Calu3 (cell line): ENCODE measurements at regions not wholly inside any gene's neighbourhood (a gene's known extent, or its start where the extent isn't known, plus 50 kb on each side); places are given as distances from the start of the nearest gene placed in this dataset.

Experiments
- BruUV-seq: library from RNA; stranded (reverse); fragments of 400-500 nt; replicated peaks from 2 replicates; lab custom pipeline; 2021; lab: Mats Ljungman, UMichigan
- CTCF ChIA-PET: fragments of 300-600 bp; sonication (Branson Sonifier 250); formaldehyde crosslinking; loops from one replicate; lab custom pipeline; 2022; ENCODE audit warnings: antibody characterized with exemption; lab: Charles Lee
- DNase-seq: peaks from one replicate; pipeline ENCODE4 v3.0.0; 2022
- H3K27ac Mint-ChIP-seq: one replicate; pipeline ENCODE4 v1.8.0; 2022; ENCODE audit warnings: mixed read lengths; ENCODE audit not compliant: unreplicated experiment
- H3K27me3 Mint-ChIP-seq: one replicate; pipeline ENCODE4 v1.8.0; 2022; ENCODE audit warnings: mixed read lengths; ENCODE audit not compliant: unreplicated experiment
- H3K36me3 Mint-ChIP-seq: one replicate; pipeline ENCODE4 v1.8.0; 2022; ENCODE audit warnings: mild to moderate bottlenecking, moderate library complexity, mixed read lengths; ENCODE audit not compliant: insufficient read depth, unreplicated experiment
- H3K4me1 Mint-ChIP-seq: one replicate; pipeline ENCODE4 v1.8.0; 2022; ENCODE audit warnings: mild to moderate bottlenecking, low read depth, mixed read lengths; ENCODE audit not compliant: unreplicated experiment
- H3K4me3 Mint-ChIP-seq: one replicate; pipeline ENCODE4 v1.8.0; 2022; ENCODE audit warnings: mild to moderate bottlenecking, low read depth, moderate library complexity, mixed read lengths; ENCODE audit not compliant: unreplicated experiment
- H3K9me3 Mint-ChIP-seq: one replicate; pipeline ENCODE4 v1.8.0; 2022; ENCODE audit warnings: low read depth, mixed read lengths; ENCODE audit not compliant: unreplicated experiment
- CTCF ChIP-seq: fragments of 200-600 bp; IDR thresholded peaks from one replicate; pipeline ENCODE4 v1.8.0; 2022; ENCODE audit warnings: antibody characterized with exemption; ENCODE audit not compliant: unreplicated experiment
- intact Hi-C: fragments of 100-400 bp; cut with micrococcal nuclease; formaldehyde crosslinking; loops from one replicate; pipeline ENCODE4 v1.10.0; 2022; ENCODE audit not compliant: unreplicated experiment

GRCh38 chr2:8486141-8486540, 195.7 kb upstream of the ID2 start:
- CTCF ChIA-PET, result no interaction called here
- H3K36me3 Mint-ChIP-seq, result peaks cover 5% of the 10 kb centered on the region
- DNase-seq, result no peak
- H3K27me3 Mint-ChIP-seq, result no peaks in the 10 kb centered on the region
- no peak for TF ChIP-seq CTCF
- no peaks in the 10 kb centered on the region for H3K9me3 Mint-ChIP-seq
- H3K27ac Mint-ChIP-seq, result no peak overlapping the region
- BruUV-seq, result no TSS peak
- H3K4me1 Mint-ChIP-seq, result peaks cover 17% of the 10 kb centered on the region
- no peak overlapping the region for H3K4me3 Mint-ChIP-seq
- intact Hi-C loops, result no loop called here

DNA sequence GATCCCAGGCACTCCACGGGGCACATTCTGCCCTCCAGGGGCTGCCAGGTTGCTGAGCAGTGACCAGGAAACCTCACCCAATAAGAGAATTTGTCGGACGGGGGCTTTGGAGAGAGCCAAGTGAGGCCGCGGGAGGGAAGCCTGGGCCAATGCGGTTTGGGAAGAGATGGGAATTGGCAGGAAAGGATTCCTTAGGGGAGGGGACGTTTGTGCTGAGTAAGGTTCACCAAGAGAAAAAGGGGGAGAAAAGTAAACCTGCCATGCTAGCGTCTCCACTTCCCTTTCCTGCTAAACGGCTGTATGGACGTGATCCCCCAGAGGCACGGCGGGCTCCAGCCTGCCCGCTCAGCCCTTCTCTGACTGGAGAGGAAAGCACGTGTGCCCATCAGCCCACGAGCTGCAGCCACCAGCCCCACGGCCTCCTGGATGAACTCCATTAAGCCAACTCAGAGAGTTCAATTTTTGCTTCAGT, 194.4 kb upstream of the ID2 start:
- Mint-ChIP-seq H3K27ac (no peak overlapping the region), H3K4me3 (no peak overlapping the region), H3K4me1 (peaks cover 17% of the 10 kb centered on the region), H3K9me3 (no peaks in the 10 kb centered on the region), H3K27me3 (no peaks in the 10 kb centered on the region), H3K36me3 (peaks cover 5% of the 10 kb centered on the region)
- CTCF ChIA-PET, result no interaction called here
- DNase-seq, result no peak
- no peak for TF ChIP-seq CTCF
- intact Hi-C loops, result no loop called here
- no TSS peak for BruUV-seq

DNA sequence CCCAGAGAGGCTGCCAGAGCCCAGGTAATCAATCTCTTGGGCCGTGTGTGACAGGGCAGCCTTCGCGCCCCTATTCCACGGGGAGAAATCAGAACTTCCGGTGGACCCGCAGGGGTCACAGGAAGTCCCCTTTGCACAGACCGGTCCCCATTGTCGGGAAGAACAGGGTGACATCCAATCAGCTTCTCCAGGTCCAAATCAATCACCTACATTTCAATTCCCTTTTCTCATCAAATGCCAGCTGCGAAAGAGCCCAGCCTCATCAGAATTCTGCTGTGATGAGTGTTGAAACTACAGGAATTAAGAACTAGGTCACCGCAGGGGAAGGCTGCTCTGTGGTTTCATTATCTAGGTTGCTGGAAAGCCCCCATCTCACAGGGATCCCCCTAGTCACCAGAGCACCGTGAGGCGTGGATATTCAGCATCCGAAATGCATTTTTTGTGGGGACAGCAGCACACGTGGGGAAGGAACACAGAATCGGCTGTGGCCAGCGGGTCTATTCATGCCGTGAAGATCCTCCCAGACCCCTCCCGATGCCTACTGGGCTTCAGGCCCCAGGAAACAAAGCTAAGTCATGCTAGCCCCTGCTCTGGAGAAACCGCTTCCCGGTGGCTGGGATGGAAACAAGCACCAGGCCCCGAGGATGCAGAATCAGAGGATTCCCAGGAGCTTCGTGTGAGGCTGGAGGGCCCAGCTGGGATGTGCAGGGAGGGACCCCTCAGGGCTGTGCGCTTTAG, 193.7 kb upstream of the ID2 start:
- H3K27me3 Mint-ChIP-seq, result no peaks in the 10 kb centered on the region
- peaks cover 20% of the 10 kb centered on the region for H3K4me1 Mint-ChIP-seq
- no peaks in the 10 kb centered on the region for H3K9me3 Mint-ChIP-seq
- no peak for TF ChIP-seq CTCF
- no TSS peak for BruUV-seq
- H3K27ac Mint-ChIP-seq, result no peak overlapping the region
- DNase-seq, result no peak
- CTCF ChIA-PET, result no interaction called here
- no peak overlapping the region for H3K4me3 Mint-ChIP-seq
- intact Hi-C loops, result no loop called here
- H3K36me3 Mint-ChIP-seq, result peaks cover 9% of the 10 kb centered on the region

GRCh38 chr2:8489221-8489620, 192.6 kb upstream of the ID2 start:
- Mint-ChIP-seq H3K4me1 (peaks cover 30% of the 10 kb centered on the region), H3K36me3 (peaks cover 16% of the 10 kb centered on the region), H3K9me3 (no peaks in the 10 kb centered on the region), H3K27me3 (no peaks in the 10 kb centered on the region), H3K27ac (no peak overlapping the region), H3K4me3 (no peak overlapping the region)
- no peak for DNase-seq
- no TSS peak for BruUV-seq
- no peak for TF ChIP-seq CTCF
- intact Hi-C loops, result no loop called here
- CTCF ChIA-PET, result no interaction called here
